ENCODE measurements at regions not wholly inside any gene's neighbourhood (a gene's known extent, or its start where the extent isn't known, plus 50 kb on each side); places are given as distances from the start of the nearest gene placed in this dataset.

DNA sequence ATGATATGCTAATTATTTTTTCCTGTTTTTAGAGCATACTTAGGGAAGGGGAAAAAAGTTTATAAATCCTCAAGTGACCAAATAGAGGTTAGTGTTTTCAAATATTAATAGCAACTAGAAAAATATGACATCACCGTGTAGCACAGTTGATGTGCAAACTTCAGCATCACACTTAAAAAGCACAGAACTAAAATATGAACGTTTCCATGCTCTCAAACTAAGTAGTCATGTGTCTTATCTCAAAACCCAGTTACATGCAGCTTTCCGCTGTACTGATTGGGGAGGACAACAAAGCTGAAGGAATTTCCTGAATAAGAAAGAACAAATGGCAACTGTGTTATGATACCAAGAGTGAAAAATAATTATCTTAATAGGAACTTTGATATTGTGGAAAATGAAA is 903.7 kb downstream of the ADGRL2 start:
- DNase-seq, result no peak
- H3K27ac ChIP-seq, result peak overlapping the region in 1 of 2 donors; percentile 64
- H3K36me3 ChIP-seq, result no peaks in the 10 kb centered on the region
- H3K4me1 ChIP-seq, result no peaks in the 10 kb centered on the region
- intact Hi-C loops (cut with DNase I; ENCODE audit: low total_unique reads), result no loop called here
- H3K4me3 ChIP-seq, result no peak overlapping the region
- H3K27me3 ChIP-seq, result no peaks in the 10 kb centered on the region
- no peaks in the 10 kb centered on the region for H3K9me3 ChIP-seq
- no peak for TF ChIP-seq CTCF (IDR thresholded peaks at IDR 0.05)
- no peak for TF ChIP-seq POLR2A (IDR thresholded peaks at IDR 0.05)

DNA sequence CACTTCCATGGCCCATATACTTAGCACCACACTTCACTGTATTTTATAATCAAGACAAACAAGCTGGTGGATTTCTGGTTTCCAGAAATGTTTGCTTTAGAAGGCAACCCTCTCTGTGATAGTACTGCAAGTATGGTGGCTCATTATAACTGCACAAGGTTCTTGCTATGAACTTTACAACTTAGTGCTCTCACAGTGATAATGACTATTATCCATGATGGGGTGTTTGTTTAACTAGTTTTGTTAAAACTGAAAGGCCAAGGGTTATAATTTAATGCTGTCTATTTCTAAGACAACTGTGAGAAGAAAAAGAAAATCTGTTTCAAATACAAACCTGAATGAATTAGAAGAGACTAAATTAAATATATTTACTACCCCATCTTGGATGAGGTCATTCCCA is 903.2 kb downstream of the ADGRL2 start:
- peak overlapping the region in 1 of 2 donors; percentile 64 for H3K27ac ChIP-seq
- H3K36me3 ChIP-seq, result no peaks in the 10 kb centered on the region
- no peaks in the 10 kb centered on the region for H3K4me1 ChIP-seq
- H3K4me3 ChIP-seq, result no peak overlapping the region
- no peaks in the 10 kb centered on the region for H3K9me3 ChIP-seq
- intact Hi-C loops (cut with DNase I; ENCODE audit: low total_unique reads), result no loop called here
- DNase-seq, result no peak
- H3K27me3 ChIP-seq, result no peaks in the 10 kb centered on the region
- TF ChIP-seq CTCF (IDR thresholded peaks at IDR 0.05) (no peak), POLR2A (IDR thresholded peaks at IDR 0.05) (no peak)

DNA sequence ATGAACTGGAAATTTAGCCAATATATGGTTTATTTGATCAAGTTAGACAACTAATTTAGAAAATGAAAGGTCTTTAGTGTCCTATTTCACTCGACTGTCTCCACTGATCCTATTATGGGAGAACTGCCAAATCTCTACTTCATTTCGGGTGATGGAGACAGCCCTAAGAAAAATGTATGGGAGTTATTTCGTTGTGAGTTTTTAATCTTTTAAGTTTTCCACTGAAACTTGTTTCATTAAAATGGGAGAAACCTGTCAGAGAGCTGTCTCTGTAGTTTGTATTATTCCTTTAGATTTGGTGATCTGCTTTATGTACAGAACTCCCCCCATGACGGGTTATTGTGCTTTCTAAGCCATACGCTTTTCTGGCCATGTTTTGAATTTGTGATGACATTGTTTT is 899.7 kb downstream of the ADGRL2 start:
- no peaks in the 10 kb centered on the region for H3K27me3 ChIP-seq
- H3K4me1 ChIP-seq, result no peaks in the 10 kb centered on the region
- H3K36me3 ChIP-seq, result peaks cover 0 to 4% of the 10 kb centered on the region in 2 donors
- H3K27ac ChIP-seq, result no peak overlapping the region
- no peak overlapping the region for H3K4me3 ChIP-seq
- intact Hi-C loops (cut with DNase I; ENCODE audit: low total_unique reads), result no loop called here
- no peak for DNase-seq
- H3K9me3 ChIP-seq, result no peaks in the 10 kb centered on the region
- no peak for TF ChIP-seq CTCF (IDR thresholded peaks at IDR 0.05)
- no peak for TF ChIP-seq POLR2A (IDR thresholded peaks at IDR 0.05)

DNA sequence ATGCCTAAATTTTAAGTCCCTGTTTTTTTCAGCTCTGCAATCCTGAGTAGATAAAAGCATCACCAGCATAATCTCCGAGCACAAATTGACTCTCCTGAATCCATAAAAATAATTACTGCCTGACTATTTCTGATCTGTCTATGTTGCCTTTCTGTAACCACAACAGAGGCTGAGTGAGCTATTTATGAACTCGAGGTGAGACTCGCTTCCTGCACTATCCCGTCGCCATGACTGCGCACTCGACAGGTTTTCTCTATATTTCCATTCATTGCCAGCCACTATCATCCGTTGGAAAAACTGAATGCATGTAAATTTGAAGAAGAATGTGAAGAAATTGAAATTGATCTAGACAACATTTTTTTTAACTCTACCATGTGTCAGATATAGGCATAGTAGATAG is 897.2 kb downstream of the ADGRL2 start:
- Histone ChIP-seq H3K4me1 (no peaks in the 10 kb centered on the region), H3K36me3 (peaks cover 0 to 4% of the 10 kb centered on the region in 2 donors), H3K4me3 (no peak overlapping the region), H3K27ac (no peak overlapping the region), H3K9me3 (no peaks in the 10 kb centered on the region), H3K27me3 (no peaks in the 10 kb centered on the region)
- TF ChIP-seq POLR2A (IDR thresholded peaks at IDR 0.05), result no peak
- no peak for TF ChIP-seq CTCF (IDR thresholded peaks at IDR 0.05)
- intact Hi-C loops (cut with DNase I; ENCODE audit: low total_unique reads), result no loop called here
- DNase-seq, result no peak

DNA sequence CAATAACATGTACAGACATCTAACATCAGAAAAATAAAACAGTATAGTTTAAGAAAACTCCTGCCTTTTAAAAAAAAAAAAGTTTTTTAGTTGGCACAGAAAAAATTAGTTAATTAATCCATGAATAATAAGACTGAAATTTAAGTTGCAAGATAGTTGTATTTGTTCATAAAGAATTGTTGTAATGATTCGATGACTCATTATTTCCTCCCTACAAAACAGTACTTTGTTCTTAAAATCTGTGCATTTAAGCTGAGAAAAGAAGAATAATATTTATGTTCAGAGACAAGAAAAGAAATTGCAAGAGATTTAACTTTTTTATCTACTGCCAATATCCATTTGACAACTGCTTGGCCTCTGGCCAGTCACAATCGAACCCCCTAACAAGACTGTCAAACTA is 894.7 kb downstream of the ADGRL2 start:
- TF ChIP-seq POLR2A (IDR thresholded peaks at IDR 0.05) (no peak), CTCF (IDR thresholded peaks at IDR 0.05) (no peak)
- H3K36me3 ChIP-seq, result peaks cover 0 to 7% of the 10 kb centered on the region in 2 donors
- intact Hi-C loops (cut with DNase I; ENCODE audit: low total_unique reads), result no loop called here

More for the DNA sequence above, 894.7 kb downstream of the ADGRL2 start:
- Histone ChIP-seq H3K4me3 (no peak overlapping the region), H3K9me3 (no peaks in the 10 kb centered on the region), H3K27ac (no peak overlapping the region), H3K27me3 (no peaks in the 10 kb centered on the region), H3K4me1 (no peaks in the 10 kb centered on the region)
- no peak for DNase-seq

All from uterus (tissue), 3 donors.